ENCODE measurements at regions not wholly inside any gene's neighbourhood (a gene's known extent, or its start where the extent isn't known, plus 50 kb on each side); places are given as distances from the start of the nearest gene placed in this dataset.
"Not testable (repeated sequence)": the region's sequence is repeated elsewhere in the genome, so short reads cannot be mapped to it uniquely, and the experiment has no call there.

- not testable (repeated sequence) for H3K4me1 ChIP-seq (ENCODE audit: control insufficient read depth, insufficient read depth, low read length); H3K27me3 ChIP-seq (ENCODE audit: control insufficient read depth, insufficient read depth, low read length); H3K9ac ChIP-seq (ENCODE audit: low read depth, low read length); H3K9me3 ChIP-seq (ENCODE audit: control insufficient read depth, insufficient read depth, low read length); H3K36me3 ChIP-seq (ENCODE audit: control insufficient read depth, insufficient read depth, low read length); H3K4me3 ChIP-seq (ENCODE audit: low read depth, low read length)
These were observed 816.9 kb upstream of the VRK2 start for GRCh38 chr2:57229706-57230105.

GRCh38 chr2:57232341-57232740 lies 814.3 kb upstream of the VRK2 start:
- H3K27me3 ChIP-seq (ENCODE audit: control insufficient read depth, insufficient read depth, low read length); H3K4me1 ChIP-seq (ENCODE audit: control insufficient read depth, insufficient read depth, low read length); H3K36me3 ChIP-seq (ENCODE audit: control insufficient read depth, insufficient read depth, low read length); H3K9me3 ChIP-seq (ENCODE audit: control insufficient read depth, insufficient read depth, low read length); H3K9ac ChIP-seq (ENCODE audit: low read depth, low read length); H3K4me3 ChIP-seq (ENCODE audit: low read depth, low read length): not testable (repeated sequence)

- peaks cover 19% of the 10 kb centered on the region for H3K9me3 ChIP-seq (ENCODE audit: control insufficient read depth, insufficient read depth, low read length)
- H3K9ac ChIP-seq (ENCODE audit: low read depth, low read length); H3K4me1 ChIP-seq (ENCODE audit: control insufficient read depth, insufficient read depth, low read length); H3K36me3 ChIP-seq (ENCODE audit: control insufficient read depth, insufficient read depth, low read length); H3K4me3 ChIP-seq (ENCODE audit: low read depth, low read length); H3K27me3 ChIP-seq (ENCODE audit: control insufficient read depth, insufficient read depth, low read length): not testable (repeated sequence)
These were observed 795.1 kb upstream of the VRK2 start for GRCh38 chr2:57251495-57251894.

GRCh38 chr2:57276408-57276807 lies 770.2 kb upstream of the VRK2 start:
- H3K27me3 ChIP-seq (ENCODE audit: control insufficient read depth, insufficient read depth, low read length); H3K36me3 ChIP-seq (ENCODE audit: control insufficient read depth, insufficient read depth, low read length); H3K4me3 ChIP-seq (ENCODE audit: low read depth, low read length); H3K9ac ChIP-seq (ENCODE audit: low read depth, low read length); H3K9me3 ChIP-seq (ENCODE audit: control insufficient read depth, insufficient read depth, low read length); H3K4me1 ChIP-seq (ENCODE audit: control insufficient read depth, insufficient read depth, low read length): not testable (repeated sequence)

GRCh38 chr2:57278451-57278850 lies 768.2 kb upstream of the VRK2 start:
- H3K4me1 ChIP-seq (ENCODE audit: control insufficient read depth, insufficient read depth, low read length) = no peaks in the 10 kb centered on the region
- H3K4me3 ChIP-seq (ENCODE audit: low read depth, low read length) = no peak overlapping the region
- no peaks in the 10 kb centered on the region for H3K36me3 ChIP-seq (ENCODE audit: control insufficient read depth, insufficient read depth, low read length)
- H3K9ac ChIP-seq (ENCODE audit: low read depth, low read length) = no peak overlapping the region
- H3K27me3 ChIP-seq (ENCODE audit: control insufficient read depth, insufficient read depth, low read length) = no peaks in the 10 kb centered on the region
- H3K9me3 ChIP-seq (ENCODE audit: control insufficient read depth, insufficient read depth, low read length) = peaks cover 3% of the 10 kb centered on the region

GRCh38 chr2:57291209-57291608 lies 755.4 kb upstream of the VRK2 start:
- Histone ChIP-seq H3K27me3 (ENCODE audit: control insufficient read depth, insufficient read depth, low read length) (no peaks in the 10 kb centered on the region), H3K9me3 (ENCODE audit: control insufficient read depth, insufficient read depth, low read length) (no peaks in the 10 kb centered on the region), H3K4me1 (ENCODE audit: control insufficient read depth, insufficient read depth, low read length) (no peaks in the 10 kb centered on the region), H3K36me3 (ENCODE audit: control insufficient read depth, insufficient read depth, low read length) (no peaks in the 10 kb centered on the region), H3K9ac (ENCODE audit: low read depth, low read length) (no peak overlapping the region), H3K4me3 (ENCODE audit: low read depth, low read length) (no peak overlapping the region)

GRCh38 chr2:57296795-57297517 lies 749.6 kb upstream of the VRK2 start:
- Histone ChIP-seq H3K4me3 (ENCODE audit: low read depth, low read length) (no peak overlapping the region), H3K9ac (ENCODE audit: low read depth, low read length) (no peak overlapping the region), H3K4me1 (ENCODE audit: control insufficient read depth, insufficient read depth, low read length) (no peaks in the 10 kb centered on the region), H3K27me3 (ENCODE audit: control insufficient read depth, insufficient read depth, low read length) (no peaks in the 10 kb centered on the region), H3K36me3 (ENCODE audit: control insufficient read depth, insufficient read depth, low read length) (no peaks in the 10 kb centered on the region), H3K9me3 (ENCODE audit: control insufficient read depth, insufficient read depth, low read length) (no peaks in the 10 kb centered on the region)

GRCh38 chr2:57313678-57314077 lies 732.9 kb upstream of the VRK2 start:
- Histone ChIP-seq H3K9me3 (ENCODE audit: control insufficient read depth, insufficient read depth, low read length) (no peaks in the 10 kb centered on the region), H3K27me3 (ENCODE audit: control insufficient read depth, insufficient read depth, low read length) (no peaks in the 10 kb centered on the region), H3K4me3 (ENCODE audit: low read depth, low read length) (no peak overlapping the region), H3K36me3 (ENCODE audit: control insufficient read depth, insufficient read depth, low read length) (no peaks in the 10 kb centered on the region), H3K9ac (ENCODE audit: low read depth, low read length) (no peak overlapping the region), H3K4me1 (ENCODE audit: control insufficient read depth, insufficient read depth, low read length) (no peaks in the 10 kb centered on the region)

- no peak overlapping the region for H3K4me3 ChIP-seq (ENCODE audit: low read depth, low read length)
- H3K9ac ChIP-seq (ENCODE audit: low read depth, low read length) = no peak overlapping the region
- H3K27me3 ChIP-seq (ENCODE audit: control insufficient read depth, insufficient read depth, low read length) = no peaks in the 10 kb centered on the region
- no peaks in the 10 kb centered on the region for H3K36me3 ChIP-seq (ENCODE audit: control insufficient read depth, insufficient read depth, low read length)
- no peaks in the 10 kb centered on the region for H3K4me1 ChIP-seq (ENCODE audit: control insufficient read depth, insufficient read depth, low read length)
- no peaks in the 10 kb centered on the region for H3K9me3 ChIP-seq (ENCODE audit: control insufficient read depth, insufficient read depth, low read length)
These were observed 731.9 kb upstream of the VRK2 start for GRCh38 chr2:57314682-57315081.

- H3K4me3 ChIP-seq (ENCODE audit: low read depth, low read length) = no peak overlapping the region
- H3K27me3 ChIP-seq (ENCODE audit: control insufficient read depth, insufficient read depth, low read length) = no peaks in the 10 kb centered on the region
- H3K4me1 ChIP-seq (ENCODE audit: control insufficient read depth, insufficient read depth, low read length) = no peaks in the 10 kb centered on the region
- H3K36me3 ChIP-seq (ENCODE audit: control insufficient read depth, insufficient read depth, low read length) = no peaks in the 10 kb centered on the region
- no peak overlapping the region for H3K9ac ChIP-seq (ENCODE audit: low read depth, low read length)
- no peaks in the 10 kb centered on the region for H3K9me3 ChIP-seq (ENCODE audit: control insufficient read depth, insufficient read depth, low read length)
These were observed 716.2 kb upstream of the VRK2 start for GRCh38 chr2:57330447-57330846.

GRCh38 chr2:57333221-57333620 lies 713.4 kb upstream of the VRK2 start:
- H3K9me3 ChIP-seq (ENCODE audit: control insufficient read depth, insufficient read depth, low read length) = no peaks in the 10 kb centered on the region
- H3K9ac ChIP-seq (ENCODE audit: low read depth, low read length) = no peak overlapping the region
- no peak overlapping the region for H3K4me3 ChIP-seq (ENCODE audit: low read depth, low read length)
- H3K36me3 ChIP-seq (ENCODE audit: control insufficient read depth, insufficient read depth, low read length) = no peaks in the 10 kb centered on the region
- H3K4me1 ChIP-seq (ENCODE audit: control insufficient read depth, insufficient read depth, low read length) = no peaks in the 10 kb centered on the region
- no peaks in the 10 kb centered on the region for H3K27me3 ChIP-seq (ENCODE audit: control insufficient read depth, insufficient read depth, low read length)

- H3K9ac ChIP-seq (ENCODE audit: low read depth, low read length) = no peak overlapping the region
- no peaks in the 10 kb centered on the region for H3K4me1 ChIP-seq (ENCODE audit: control insufficient read depth, insufficient read depth, low read length)
- H3K9me3 ChIP-seq (ENCODE audit: control insufficient read depth, insufficient read depth, low read length) = no peaks in the 10 kb centered on the region
- no peaks in the 10 kb centered on the region for H3K27me3 ChIP-seq (ENCODE audit: control insufficient read depth, insufficient read depth, low read length)
- no peak overlapping the region for H3K4me3 ChIP-seq (ENCODE audit: low read depth, low read length)
- no peaks in the 10 kb centered on the region for H3K36me3 ChIP-seq (ENCODE audit: control insufficient read depth, insufficient read depth, low read length)
These were observed 703.1 kb upstream of the VRK2 start for GRCh38 chr2:57343391-57344006.
